GM04503 (cell line): ENCODE measurements at regions not wholly inside any gene's neighbourhood (a gene's known extent, or its start where the extent isn't known, plus 50 kb on each side); places are given as distances from the start of the nearest gene placed in this dataset.
"Not testable (repeated sequence)": the region's sequence is repeated elsewhere in the genome, so short reads cannot be mapped to it uniquely, and the experiment has no call there.

Source experiments
- DNase-seq: peaks from one replicate; pipeline ENCODE4 v3.0.0-alpha.2; 2012; ENCODE audit warnings: low read depth

- DNase-seq, result not testable (repeated sequence)
Measured at GRCh38 chr2:87610974-87611373, 136.9 kb upstream of the PLGLB2 start.

GRCh38 chr2:87611416-87611815, 136.5 kb upstream of the PLGLB2 start:
- DNase-seq, result not testable (repeated sequence)

- DNase-seq, result not testable (repeated sequence)
Measured at GRCh38 chr2:87611956-87612355, 135.9 kb upstream of the PLGLB2 start.

GRCh38 chr2:87614829-87615434, 133.0 kb upstream of the PLGLB2 start:
- DNase-seq, result not testable (repeated sequence)

- not testable (repeated sequence) for DNase-seq
Measured at GRCh38 chr2:87619121-87619520, 128.8 kb upstream of the PLGLB2 start.

- DNase-seq, result not testable (repeated sequence)
Measured at GRCh38 chr2:87621139-87621538, 126.7 kb upstream of the PLGLB2 start.

GRCh38 chr2:87622720-87623119, 125.2 kb upstream of the PLGLB2 start:
- not testable (repeated sequence) for DNase-seq

GRCh38 chr2:87629491-87630458, 118.1 kb upstream of the PLGLB2 start:
- DNase-seq, result peak; percentile 56

- not testable (repeated sequence) for DNase-seq
Measured at GRCh38 chr2:87630892-87631291, 117.0 kb upstream of the PLGLB2 start.

- DNase-seq, result not testable (repeated sequence)
Measured at GRCh38 chr2:87631402-87631801, 116.5 kb upstream of the PLGLB2 start.

- DNase-seq, result not testable (repeated sequence)
Measured at GRCh38 chr2:87633287-87633963, 114.5 kb upstream of the PLGLB2 start.

- DNase-seq, result not testable (repeated sequence)
Measured at GRCh38 chr2:87634106-87634505, 113.8 kb upstream of the PLGLB2 start.

GRCh38 chr2:87634971-87635650, 112.8 kb upstream of the PLGLB2 start:
- not testable (repeated sequence) for DNase-seq

GRCh38 chr2:87636246-87636645, 111.6 kb upstream of the PLGLB2 start:
- not testable (repeated sequence) for DNase-seq

GRCh38 chr2:87636735-87637134, 111.2 kb upstream of the PLGLB2 start:
- DNase-seq, result not testable (repeated sequence)

- not testable (repeated sequence) for DNase-seq
Measured at GRCh38 chr2:87637249-87637990, 110.5 kb upstream of the PLGLB2 start.

- not testable (repeated sequence) for DNase-seq
Measured at GRCh38 chr2:87638114-87638807, 109.6 kb upstream of the PLGLB2 start.

- DNase-seq, result not testable (repeated sequence)
Measured at GRCh38 chr2:87638872-87639271, 109.0 kb upstream of the PLGLB2 start.

- DNase-seq, result not testable (repeated sequence)
Measured at GRCh38 chr2:87639801-87640440, 108.0 kb upstream of the PLGLB2 start.
